SK-N-SH treated with all-trans-retinoic acid at 6 μM for 48 hours (cell line): ENCODE measurements at regions not wholly inside any gene's neighbourhood (a gene's known extent, or its start where the extent isn't known, plus 50 kb on each side); places are given as distances from the start of the nearest gene placed in this dataset.

Experiments
- ATAC-seq: fragments of 200-7000 bp; cut with Tn5 transposase; 3 replicates; pipeline ENCODE4 v1.9.1; 2020; ENCODE audit warnings: mild to moderate bottlenecking, moderate library complexity
- ARNTL ChIP-seq: fragments of 450-650 bp; formaldehyde crosslinking; IDR thresholded peaks from 2 replicates; pipeline ENCODE4 v1.5.0; 2020; ENCODE audit warnings: low read depth, mild to moderate bottlenecking, moderate library complexity, borderline replicate concordance
- BACH2 ChIP-seq: fragments of 250-450 bp; sonication (Bioruptor Pico); IDR thresholded peaks from 2 replicates; pipeline ENCODE4 v1.9.0; 2021; ENCODE audit warnings: mild to moderate bottlenecking, borderline replicate concordance
- CREB5 ChIP-seq: fragments of 250-450 bp; sonication (Bioruptor Pico); IDR thresholded peaks from 2 replicates; pipeline ENCODE4 v1.5.1; 2020; ENCODE audit warnings: low read depth, mild to moderate bottlenecking, moderate library complexity
- CSDC2 ChIP-seq: fragments of 250-450 bp; sonication (Bioruptor Pico); IDR thresholded peaks from 2 replicates; pipeline ENCODE4 v1.5.0; 2020; ENCODE audit warnings: mild to moderate bottlenecking, moderate library complexity
- CSRNP3 ChIP-seq: fragments of 250-450 bp; sonication (Bioruptor Pico); IDR thresholded peaks from 2 replicates; pipeline ENCODE4 v1.5.1; 2021; ENCODE audit warnings: mild to moderate bottlenecking, moderate library complexity
- ISL1 ChIP-seq: fragments of 250-450 bp; sonication (Bioruptor Pico); IDR thresholded peaks from 2 replicates; pipeline ENCODE4 v2.1.2; 2022; ENCODE audit warnings: mild to moderate bottlenecking, moderate library complexity
- OSR1 ChIP-seq: fragments of 250-450 bp; sonication (Bioruptor Pico); IDR thresholded peaks from 2 replicates; pipeline ENCODE4 v1.8.0; 2022; ENCODE audit warnings: moderate library complexity, mild to moderate bottlenecking, inconsistent platforms
- PATZ1 ChIP-seq: fragments of 250-450 bp; sonication (Bioruptor Pico); IDR thresholded peaks from 2 replicates; pipeline ENCODE4 v1.8.0; 2020; ENCODE audit warnings: mild to moderate bottlenecking, moderate library complexity, borderline replicate concordance
- POU6F1 ChIP-seq: fragments of 250-450 bp; sonication (Bioruptor Pico); IDR thresholded peaks from 2 replicates; pipeline ENCODE4 v1.8.0; 2021; ENCODE audit warnings: low read depth, mild to moderate bottlenecking, moderate library complexity, borderline replicate concordance
- RARB ChIP-seq: fragments of 250-450 bp; sonication (Bioruptor Pico); IDR thresholded peaks from 2 replicates; pipeline ENCODE4 v1.8.0; 2021; ENCODE audit warnings: mild to moderate bottlenecking, moderate library complexity
- SNAI2 ChIP-seq: fragments of 250-450 bp; sonication (Bioruptor Pico); IDR thresholded peaks from 2 replicates; pipeline ENCODE4 v1.5.0; 2020; ENCODE audit warnings: mild to moderate bottlenecking, moderate library complexity
- TCF4 ChIP-seq: fragments of 250-450 bp; sonication (Bioruptor Pico); IDR thresholded peaks from 2 replicates; pipeline ENCODE4 v1.8.0; 2021; ENCODE audit warnings: mild to moderate bottlenecking, moderate library complexity, borderline replicate concordance
- TOX ChIP-seq: fragments of 250-450 bp; sonication (Bioruptor Pico); IDR thresholded peaks from 2 replicates; pipeline ENCODE4 v1.8.0; 2021; ENCODE audit warnings: mild to moderate bottlenecking, moderate library complexity, borderline replicate concordance
- ZC3H10 ChIP-seq: fragments of 250-450 bp; sonication (Bioruptor Pico); IDR thresholded peaks from 2 replicates; pipeline ENCODE4 v1.5.1; 2021; ENCODE audit warnings: mild to moderate bottlenecking, moderate library complexity
- ZFP3 ChIP-seq: fragments of 250-450 bp; sonication (Bioruptor Pico); IDR thresholded peaks from 2 replicates; pipeline ENCODE4 v1.5.0; 2020; ENCODE audit warnings: mild to moderate bottlenecking, moderate library complexity
- ZFP30 ChIP-seq: fragments of 450-650 bp; formaldehyde crosslinking; IDR thresholded peaks from 2 replicates; pipeline ENCODE4 v1.5.0; 2022; ENCODE audit warnings: mild to moderate bottlenecking, moderate library complexity
- ZNF565 ChIP-seq: fragments of 450-650 bp; formaldehyde crosslinking; conservative IDR thresholded peaks from 2 replicates; pipeline ENCODE4 v1.5.0; 2020; ENCODE audit warnings: low read depth, mild to moderate bottlenecking, moderate library complexity
- ZNF70 ChIP-seq: fragments of 450-650 bp; formaldehyde crosslinking; IDR thresholded peaks from 2 replicates; pipeline ENCODE4 v1.5.0; 2020; ENCODE audit warnings: mild to moderate bottlenecking, moderate library complexity
- ZNF8 ChIP-seq: fragments of 450-650 bp; formaldehyde crosslinking; IDR thresholded peaks from 2 replicates; pipeline ENCODE4 v1.5.0; 2020; ENCODE audit warnings: mild to moderate bottlenecking, moderate library complexity

GRCh38 chr4:14428125-14428524 lies 574.2 kb upstream of the CPEB2 start:
- ATAC-seq = no peak
- TF ChIP-seq ISL1 = no peak
- no peak for TF ChIP-seq TOX (CRISPR knock-in tag)
- TF ChIP-seq RARB (CRISPR knock-in tag) = no peak
- no peak for TF ChIP-seq ZC3H10 (CRISPR knock-in tag)
- TF ChIP-seq ZFP3 (CRISPR knock-in tag) = no peak
- no peak for TF ChIP-seq TCF4 (CRISPR knock-in tag)
- no peak for TF ChIP-seq CREB5
- no peak for TF ChIP-seq ZFP30 (CRISPR knock-in tag)
- TF ChIP-seq POU6F1 (CRISPR knock-in tag) = no peak
- TF ChIP-seq ZNF565 (CRISPR knock-in tag) = no peak
- no peak for TF ChIP-seq SNAI2 (CRISPR knock-in tag)
- no peak for TF ChIP-seq PATZ1 (CRISPR knock-in tag)
- no peak for TF ChIP-seq BACH2 (CRISPR knock-in tag)

- TF ChIP-seq ZFP3 (CRISPR knock-in tag) = no peak
- TF ChIP-seq CSRNP3 = no peak
- no peak for TF ChIP-seq POU6F1 (CRISPR knock-in tag)
- no peak for TF ChIP-seq ZNF8 (CRISPR knock-in tag)
- no peak for TF ChIP-seq OSR1 (CRISPR knock-in tag)
- TF ChIP-seq TCF4 (CRISPR knock-in tag) = no peak
- TF ChIP-seq CREB5 = no peak
- no peak for TF ChIP-seq ARNTL (CRISPR knock-in tag)
- TF ChIP-seq SNAI2 (CRISPR knock-in tag) = no peak
- TF ChIP-seq CSDC2 (CRISPR knock-in tag) = no peak
- no peak for TF ChIP-seq ISL1
- no peak for TF ChIP-seq PATZ1 (CRISPR knock-in tag)
- no peak for TF ChIP-seq ZNF565 (CRISPR knock-in tag)
- no peak for TF ChIP-seq BACH2 (CRISPR knock-in tag)
- no peak for TF ChIP-seq ZNF70
- TF ChIP-seq ZFP30 (CRISPR knock-in tag) = no peak
- TF ChIP-seq RARB (CRISPR knock-in tag) = no peak
- ATAC-seq = no peak
Observed at GRCh38 chr4:14431155-14432134, 570.8 kb upstream of the CPEB2 start.
